ENCODE measurements at regions not wholly inside any gene's neighbourhood (a gene's known extent, or its start where the extent isn't known, plus 50 kb on each side); places are given as distances from the start of the nearest gene placed in this dataset.

GRCh38 chr2:83874066-83874465 lies 585.0 kb downstream of the SUCLG1 start:
- Histone ChIP-seq H3K4me1 (ENCODE audit: control insufficient read depth, insufficient read depth, low read length) (no peaks in the 10 kb centered on the region), H3K9me3 (ENCODE audit: control insufficient read depth, low read length) (no peaks in the 10 kb centered on the region)
- DNase-seq (ENCODE audit: low read depth) = no peak

GRCh38 chr2:83873110-83873509 lies 586.0 kb downstream of the SUCLG1 start:
- Histone ChIP-seq H3K27me3 (replicated peaks; ENCODE audit: control insufficient read depth, insufficient read depth, low read length) (no peaks in the 10 kb centered on the region), H3K4me3 (ENCODE audit: low read length) (no peak overlapping the region), H3K9ac (ENCODE audit: low read length) (no peak overlapping the region), H3K36me3 (ENCODE audit: control insufficient read depth, insufficient read depth, low read length, severe bottlenecking) (no peaks in the 10 kb centered on the region), H3K9me3 (ENCODE audit: control insufficient read depth, low read length) (no peaks in the 10 kb centered on the region), H3K4me1 (ENCODE audit: control insufficient read depth, insufficient read depth, low read length) (no peaks in the 10 kb centered on the region)
- DNase-seq (ENCODE audit: low read depth) = no peak

More at GRCh38 chr2:83874066-83874465, 585.0 kb downstream of the SUCLG1 start:
- Histone ChIP-seq H3K9ac (ENCODE audit: low read length) (no peak overlapping the region), H3K4me3 (ENCODE audit: low read length) (no peak overlapping the region), H3K27me3 (replicated peaks; ENCODE audit: control insufficient read depth, insufficient read depth, low read length) (no peaks in the 10 kb centered on the region), H3K36me3 (ENCODE audit: control insufficient read depth, insufficient read depth, low read length, severe bottlenecking) (no peaks in the 10 kb centered on the region)

GRCh38 chr2:83866211-83866610 lies 592.9 kb downstream of the SUCLG1 start:
- H3K4me3 ChIP-seq (ENCODE audit: low read length) = no peak overlapping the region
- H3K36me3 ChIP-seq (ENCODE audit: control insufficient read depth, insufficient read depth, low read length, severe bottlenecking) = no peaks in the 10 kb centered on the region
- no peaks in the 10 kb centered on the region for H3K27me3 ChIP-seq (replicated peaks; ENCODE audit: control insufficient read depth, insufficient read depth, low read length)
- H3K4me1 ChIP-seq (ENCODE audit: control insufficient read depth, insufficient read depth, low read length) = no peaks in the 10 kb centered on the region
- no peak overlapping the region for H3K9ac ChIP-seq (ENCODE audit: low read length)
- no peak for DNase-seq (ENCODE audit: low read depth)
- no peaks in the 10 kb centered on the region for H3K9me3 ChIP-seq (ENCODE audit: control insufficient read depth, low read length)

- no peaks in the 10 kb centered on the region for H3K27me3 ChIP-seq (replicated peaks; ENCODE audit: control insufficient read depth, insufficient read depth, low read length)
- no peaks in the 10 kb centered on the region for H3K4me1 ChIP-seq (ENCODE audit: control insufficient read depth, insufficient read depth, low read length)
- no peak for DNase-seq (ENCODE audit: low read depth)
- no peaks in the 10 kb centered on the region for H3K36me3 ChIP-seq (ENCODE audit: control insufficient read depth, insufficient read depth, low read length, severe bottlenecking)
- no peaks in the 10 kb centered on the region for H3K9me3 ChIP-seq (ENCODE audit: control insufficient read depth, low read length)
- H3K4me3 ChIP-seq (ENCODE audit: low read length) = no peak overlapping the region
- H3K9ac ChIP-seq (ENCODE audit: low read length) = no peak overlapping the region
Observed at GRCh38 chr2:83862600-83862999, 596.5 kb downstream of the SUCLG1 start.

GRCh38 chr2:83860320-83860719 lies 598.8 kb downstream of the SUCLG1 start:
- Histone ChIP-seq H3K27me3 (replicated peaks; ENCODE audit: control insufficient read depth, insufficient read depth, low read length) (no peaks in the 10 kb centered on the region), H3K9me3 (ENCODE audit: control insufficient read depth, low read length) (no peaks in the 10 kb centered on the region), H3K36me3 (ENCODE audit: control insufficient read depth, insufficient read depth, low read length, severe bottlenecking) (no peaks in the 10 kb centered on the region)

GRCh38 chr2:83859553-83859952 lies 599.5 kb downstream of the SUCLG1 start:
- H3K36me3 ChIP-seq (ENCODE audit: control insufficient read depth, insufficient read depth, low read length, severe bottlenecking) = no peaks in the 10 kb centered on the region
- H3K4me3 ChIP-seq (ENCODE audit: low read length) = no peak overlapping the region
- no peak overlapping the region for H3K9ac ChIP-seq (ENCODE audit: low read length)
- H3K9me3 ChIP-seq (ENCODE audit: control insufficient read depth, low read length) = no peaks in the 10 kb centered on the region
- no peak for DNase-seq (ENCODE audit: low read depth)
- H3K4me1 ChIP-seq (ENCODE audit: control insufficient read depth, insufficient read depth, low read length) = no peaks in the 10 kb centered on the region
- no peaks in the 10 kb centered on the region for H3K27me3 ChIP-seq (replicated peaks; ENCODE audit: control insufficient read depth, insufficient read depth, low read length)

More at GRCh38 chr2:83860320-83860719, 598.8 kb downstream of the SUCLG1 start:
- Histone ChIP-seq H3K4me1 (ENCODE audit: control insufficient read depth, insufficient read depth, low read length) (no peaks in the 10 kb centered on the region), H3K4me3 (ENCODE audit: low read length) (no peak overlapping the region), H3K9ac (ENCODE audit: low read length) (no peak overlapping the region)
- DNase-seq (ENCODE audit: low read depth) = no peak

- H3K27me3 ChIP-seq (replicated peaks; ENCODE audit: control insufficient read depth, insufficient read depth, low read length) = no peaks in the 10 kb centered on the region
- H3K36me3 ChIP-seq (ENCODE audit: control insufficient read depth, insufficient read depth, low read length, severe bottlenecking) = no peaks in the 10 kb centered on the region
- no peak overlapping the region for H3K9ac ChIP-seq (ENCODE audit: low read length)
- H3K4me3 ChIP-seq (ENCODE audit: low read length) = no peak overlapping the region
- H3K9me3 ChIP-seq (ENCODE audit: control insufficient read depth, low read length) = no peaks in the 10 kb centered on the region
- H3K4me1 ChIP-seq (ENCODE audit: control insufficient read depth, insufficient read depth, low read length) = no peaks in the 10 kb centered on the region
- DNase-seq (ENCODE audit: low read depth) = no peak
Observed at GRCh38 chr2:83851066-83851465, 608.0 kb downstream of the SUCLG1 start.

- no peak for DNase-seq (ENCODE audit: low read depth)
Observed at GRCh38 chr2:83850071-83850725, 608.9 kb downstream of the SUCLG1 start.

GRCh38 chr2:83844490-83844889 lies 614.6 kb downstream of the SUCLG1 start:
- Histone ChIP-seq H3K4me1 (ENCODE audit: control insufficient read depth, insufficient read depth, low read length) (no peaks in the 10 kb centered on the region), H3K27me3 (replicated peaks; ENCODE audit: control insufficient read depth, insufficient read depth, low read length) (no peaks in the 10 kb centered on the region), H3K4me3 (ENCODE audit: low read length) (no peak overlapping the region), H3K9me3 (ENCODE audit: control insufficient read depth, low read length) (no peaks in the 10 kb centered on the region), H3K36me3 (ENCODE audit: control insufficient read depth, insufficient read depth, low read length, severe bottlenecking) (no peaks in the 10 kb centered on the region), H3K9ac (ENCODE audit: low read length) (no peak overlapping the region)
- DNase-seq (ENCODE audit: low read depth) = no peak

More at GRCh38 chr2:83850071-83850725, 608.9 kb downstream of the SUCLG1 start:
- no peaks in the 10 kb centered on the region for H3K9me3 ChIP-seq (ENCODE audit: control insufficient read depth, low read length)
- no peaks in the 10 kb centered on the region for H3K4me1 ChIP-seq (ENCODE audit: control insufficient read depth, insufficient read depth, low read length)
- H3K4me3 ChIP-seq (ENCODE audit: low read length) = no peak overlapping the region
- H3K27me3 ChIP-seq (replicated peaks; ENCODE audit: control insufficient read depth, insufficient read depth, low read length) = no peaks in the 10 kb centered on the region
- no peak overlapping the region for H3K9ac ChIP-seq (ENCODE audit: low read length)
- no peaks in the 10 kb centered on the region for H3K36me3 ChIP-seq (ENCODE audit: control insufficient read depth, insufficient read depth, low read length, severe bottlenecking)

- Histone ChIP-seq H3K9ac (ENCODE audit: low read length) (no peak overlapping the region), H3K4me1 (ENCODE audit: control insufficient read depth, insufficient read depth, low read length) (no peaks in the 10 kb centered on the region), H3K36me3 (ENCODE audit: control insufficient read depth, insufficient read depth, low read length, severe bottlenecking) (no peaks in the 10 kb centered on the region), H3K4me3 (ENCODE audit: low read length) (no peak overlapping the region), H3K9me3 (ENCODE audit: control insufficient read depth, low read length) (no peaks in the 10 kb centered on the region), H3K27me3 (replicated peaks; ENCODE audit: control insufficient read depth, insufficient read depth, low read length) (peaks cover 3% of the 10 kb centered on the region)
- no peak for DNase-seq (ENCODE audit: low read depth)
Observed at GRCh38 chr2:83842421-83842820, 616.7 kb downstream of the SUCLG1 start.

- Histone ChIP-seq H3K9ac (ENCODE audit: low read length) (no peak overlapping the region), H3K27me3 (replicated peaks; ENCODE audit: control insufficient read depth, insufficient read depth, low read length) (peaks cover 3% of the 10 kb centered on the region), H3K4me1 (ENCODE audit: control insufficient read depth, insufficient read depth, low read length) (no peaks in the 10 kb centered on the region), H3K9me3 (ENCODE audit: control insufficient read depth, low read length) (no peaks in the 10 kb centered on the region), H3K36me3 (ENCODE audit: control insufficient read depth, insufficient read depth, low read length, severe bottlenecking) (no peaks in the 10 kb centered on the region), H3K4me3 (ENCODE audit: low read length) (no peak overlapping the region)
- DNase-seq (ENCODE audit: low read depth) = no peak
Observed at GRCh38 chr2:83837823-83838222, 621.3 kb downstream of the SUCLG1 start.

- Histone ChIP-seq H3K4me3 (ENCODE audit: low read length) (no peak overlapping the region), H3K27me3 (replicated peaks; ENCODE audit: control insufficient read depth, insufficient read depth, low read length) (no peaks in the 10 kb centered on the region), H3K36me3 (ENCODE audit: control insufficient read depth, insufficient read depth, low read length, severe bottlenecking) (no peaks in the 10 kb centered on the region), H3K4me1 (ENCODE audit: control insufficient read depth, insufficient read depth, low read length) (no peaks in the 10 kb centered on the region), H3K9me3 (ENCODE audit: control insufficient read depth, low read length) (no peaks in the 10 kb centered on the region), H3K9ac (ENCODE audit: low read length) (no peak overlapping the region)
- DNase-seq (ENCODE audit: low read depth) = no peak
Observed at GRCh38 chr2:83827618-83828017, 631.5 kb downstream of the SUCLG1 start.
